ENCODE measurements at regions not wholly inside any gene's neighbourhood (a gene's known extent, or its start where the extent isn't known, plus 50 kb on each side); places are given as distances from the start of the nearest gene placed in this dataset.

DNA sequence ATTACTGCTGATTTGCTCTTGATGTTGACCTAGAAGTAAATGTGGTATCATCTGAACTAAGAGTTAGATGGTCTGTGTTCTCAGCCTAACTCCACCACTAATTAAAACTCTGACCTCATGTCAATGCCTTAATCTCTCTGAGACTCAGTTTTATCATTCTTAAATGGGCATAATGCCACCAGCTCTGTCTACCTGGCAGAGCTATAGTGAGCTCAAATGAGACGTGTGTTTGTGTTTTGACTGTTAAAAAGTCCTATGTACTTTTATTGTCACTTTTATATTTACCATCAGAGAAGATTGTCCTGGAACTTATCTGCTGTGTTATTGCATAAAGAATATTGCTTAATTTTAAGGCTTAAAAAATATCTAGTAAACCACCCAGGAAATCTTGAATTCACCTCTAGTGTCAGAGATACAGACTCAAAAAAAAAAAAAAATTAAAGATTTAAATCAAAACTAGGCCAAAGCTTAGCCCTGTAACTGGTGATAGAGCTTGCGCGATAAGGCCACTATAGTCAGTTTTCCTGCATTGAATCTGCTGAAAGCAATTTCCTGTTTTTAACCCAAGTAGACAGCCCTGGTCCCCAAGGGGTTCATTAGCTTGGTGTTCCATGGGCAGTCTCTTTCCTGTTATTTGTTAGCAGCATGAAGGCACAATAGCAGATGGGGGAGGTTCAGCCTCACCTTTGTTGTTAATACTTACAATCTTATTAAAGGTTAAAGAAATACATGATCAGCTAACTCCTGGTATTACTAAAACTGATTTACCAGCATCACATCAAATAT, 261.8 kb downstream of the ATP23 start:
- H3K27ac ChIP-seq: peak overlapping the region in 2 of 4 donors; percentile 22 to 62
- no peaks in the 10 kb centered on the region for H3K27me3 ChIP-seq
- intact Hi-C loops (cut with DNase I): no loop called here
- no peaks in the 10 kb centered on the region for H3K36me3 ChIP-seq
- H3K4me3 ChIP-seq: no peak overlapping the region
- H3K4me1 ChIP-seq: peaks cover 0 to 3% (median 0%) of the 10 kb centered on the region in 3 donors
- no peak for DNase-seq
- no peaks in the 10 kb centered on the region for H3K9me3 ChIP-seq
- 72 to 76% methylated on average over 3 of the region's 3 CpGs for WGBS, 2 donors
- TF ChIP-seq POLR2A (IDR thresholded peaks at IDR 0.05) (no peak), CTCF (IDR thresholded peaks at IDR 0.05) (no peak)

GRCh38 chr12:58204071-58204470, 262.7 kb downstream of the ATP23 start:
- Histone ChIP-seq H3K4me1 (peaks cover 0 to 3% (median 0%) of the 10 kb centered on the region in 3 donors), H3K27ac (peak overlapping the region in 1 of 4 donors; percentile 22), H3K4me3 (no peak overlapping the region), H3K27me3 (no peaks in the 10 kb centered on the region), H3K9me3 (no peaks in the 10 kb centered on the region), H3K36me3 (no peaks in the 10 kb centered on the region)
- intact Hi-C loops (cut with DNase I): no loop called here
- no peak for DNase-seq
- whole genome bisulfite sequencing, 2 donors: 54 to 75% methylated on average over 1 of the region's 1 CpG
- TF ChIP-seq POLR2A (IDR thresholded peaks at IDR 0.05) (no peak), CTCF (IDR thresholded peaks at IDR 0.05) (no peak)

GRCh38 chr12:58206876-58207275, 265.5 kb downstream of the ATP23 start:
- no peaks in the 10 kb centered on the region for H3K36me3 ChIP-seq
- H3K4me1 ChIP-seq: peaks cover 0 to 3% (median 2%) of the 10 kb centered on the region in 3 donors
- no peak overlapping the region for H3K4me3 ChIP-seq
- WGBS, 2 donors: 64 to 72% methylated on average over 3 of the region's 3 CpGs
- DNase-seq: no peak
- H3K27ac ChIP-seq: no peak overlapping the region
- no peaks in the 10 kb centered on the region for H3K9me3 ChIP-seq
- intact Hi-C loops (cut with DNase I): no loop called here
- TF ChIP-seq POLR2A (IDR thresholded peaks at IDR 0.05) (no peak), CTCF (IDR thresholded peaks at IDR 0.05) (no peak)
- no peaks in the 10 kb centered on the region for H3K27me3 ChIP-seq

DNA sequence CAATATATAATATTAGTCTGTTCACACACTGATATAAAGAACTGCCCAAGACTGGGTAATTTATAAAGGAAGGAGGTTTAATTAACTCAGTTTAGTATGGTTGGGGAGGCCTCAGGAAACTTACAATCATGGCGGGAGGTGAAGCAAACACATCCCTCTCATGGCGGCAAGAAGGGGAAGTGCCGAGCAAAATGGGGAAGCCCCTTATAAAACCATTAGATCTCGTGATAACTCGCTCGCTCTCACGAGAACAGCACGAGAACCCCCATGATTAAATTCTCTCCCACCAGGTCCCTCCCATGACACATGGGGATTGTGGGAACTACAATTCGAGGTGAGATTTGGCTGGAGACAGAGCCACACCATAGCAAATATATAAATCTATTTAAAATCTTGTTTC, 269.8 kb downstream of the ATP23 start:
- no peak overlapping the region for H3K27ac ChIP-seq
- H3K4me1 ChIP-seq: peaks cover 0 to 3% (median 0%) of the 10 kb centered on the region in 3 donors
- H3K36me3 ChIP-seq: no peaks in the 10 kb centered on the region
- no peaks in the 10 kb centered on the region for H3K27me3 ChIP-seq
- intact Hi-C loops (cut with DNase I): no loop called here
- no peak for DNase-seq
- WGBS, 2 donors: 91 to 95% methylated on average over 9 of the region's 9 CpGs
- no peaks in the 10 kb centered on the region for H3K9me3 ChIP-seq
- TF ChIP-seq POLR2A (IDR thresholded peaks at IDR 0.05) (no peak), CTCF (IDR thresholded peaks at IDR 0.05) (no peak)
- no peak overlapping the region for H3K4me3 ChIP-seq

DNA sequence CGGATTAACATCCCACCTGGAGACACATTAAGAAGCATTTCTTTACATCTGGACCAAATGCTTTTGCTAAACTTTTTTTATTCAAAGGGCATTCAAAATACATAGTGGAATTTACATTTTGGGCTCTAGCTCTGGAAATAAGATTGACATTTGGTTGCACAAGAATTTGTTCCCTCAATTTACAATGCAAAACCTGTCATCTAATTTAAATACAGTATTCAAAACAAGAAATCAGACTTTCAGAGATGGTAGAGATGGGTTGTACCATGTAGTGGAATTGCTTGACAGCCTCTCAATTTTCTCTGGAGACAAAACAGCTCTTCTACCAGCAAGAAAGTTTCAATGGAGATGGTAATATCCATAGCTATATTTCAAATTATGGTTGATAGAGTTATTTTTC, 275.8 kb downstream of the ATP23 start:
- Histone ChIP-seq H3K9me3 (no peaks in the 10 kb centered on the region), H3K27me3 (no peaks in the 10 kb centered on the region), H3K36me3 (no peaks in the 10 kb centered on the region), H3K27ac (no peak overlapping the region), H3K4me3 (no peak overlapping the region), H3K4me1 (no peaks in the 10 kb centered on the region)
- intact Hi-C loops (cut with DNase I): no loop called here
- TF ChIP-seq CTCF (IDR thresholded peaks at IDR 0.05): no peak
- TF ChIP-seq POLR2A (IDR thresholded peaks at IDR 0.05): no peak
- no peak for DNase-seq
- WGBS, 2 donors: 88 to 94% methylated on average over 1 of the region's 1 CpG

All from esophagus squamous epithelium (tissue), 5 donors.